ENCODE measurements at regions not wholly inside any gene's neighbourhood (a gene's known extent, or its start where the extent isn't known, plus 50 kb on each side); places are given as distances from the start of the nearest gene placed in this dataset.
A peak's percentile ranks its signal among the peaks of the same experiment; 100 is the strongest.

GRCh38 chr2:236656166-236656565 is 86.5 kb downstream of the ACKR3 start:
- DNase-seq (ENCODE audit: low read depth) = no peak
- no peak overlapping the region for H3K4me3 ChIP-seq (replicated peaks; ENCODE audit: low read depth, low read length)
- TF ChIP-seq CTCF (IDR thresholded peaks at IDR 0.05; ENCODE audit: low read length, missing control alignments) = no peak

GRCh38 chr2:236656721-236657120 is 87.1 kb downstream of the ACKR3 start:
- TF ChIP-seq CTCF (IDR thresholded peaks at IDR 0.05; ENCODE audit: low read length, missing control alignments) = no peak
- DNase-seq (ENCODE audit: low read depth) = no peak
- H3K4me3 ChIP-seq (replicated peaks; ENCODE audit: low read depth, low read length) = no peak overlapping the region

- no peak overlapping the region for H3K4me3 ChIP-seq (replicated peaks; ENCODE audit: low read depth, low read length)
- no peak for DNase-seq (ENCODE audit: low read depth)
- TF ChIP-seq CTCF (IDR thresholded peaks at IDR 0.05; ENCODE audit: low read length, missing control alignments) = no peak
Measured at GRCh38 chr2:236657215-236657614, 87.6 kb downstream of the ACKR3 start.

- no peak for TF ChIP-seq CTCF (IDR thresholded peaks at IDR 0.05; ENCODE audit: low read length, missing control alignments)
- DNase-seq (ENCODE audit: low read depth) = no peak
- H3K4me3 ChIP-seq (replicated peaks; ENCODE audit: low read depth, low read length) = no peak overlapping the region
Measured at GRCh38 chr2:236657801-236658200, 88.2 kb downstream of the ACKR3 start.

GRCh38 chr2:236658974-236659757 is 89.5 kb downstream of the ACKR3 start:
- DNase-seq (ENCODE audit: low read depth) = no peak
- no peak for TF ChIP-seq CTCF (IDR thresholded peaks at IDR 0.05; ENCODE audit: low read length, missing control alignments)
- H3K4me3 ChIP-seq (replicated peaks; ENCODE audit: low read depth, low read length) = no peak overlapping the region

- peak; percentile 17 for DNase-seq (ENCODE audit: low read depth)
- no peak for TF ChIP-seq CTCF (IDR thresholded peaks at IDR 0.05; ENCODE audit: low read length, missing control alignments)
- H3K4me3 ChIP-seq (replicated peaks; ENCODE audit: low read depth, low read length) = no peak overlapping the region
Measured at GRCh38 chr2:236659758-236660150, 90.1 kb downstream of the ACKR3 start.

Data from fibroblast of pulmonary artery (primary cell).